SU-DHL-6 (cell line): ENCODE measurements at regions not wholly inside any gene's neighbourhood (a gene's known extent, or its start where the extent isn't known, plus 50 kb on each side); places are given as distances from the start of the nearest gene placed in this dataset.

Experiments used
- H2AFZ ChIP-seq: fragments of 200-600 bp; sonication (generic); 2 replicates; pipeline ENCODE4 v1.6.1; 2014; ENCODE audit warnings: low read depth, mild to moderate bottlenecking, moderate library complexity, mixed read lengths, antibody characterized with exemption, low read length; ENCODE audit not compliant: severe bottlenecking
- H3F3A ChIP-seq: fragments of 200-600 bp; shearing (Covaris generic); 2 replicates; pipeline ENCODE4 v1.6.0; 2016; ENCODE audit warnings: antibody characterized with exemption, mild to moderate bottlenecking; ENCODE audit not compliant: insufficient read depth
- H3K27ac ChIP-seq: fragments of 200-600 bp; sonication (generic); 2 replicates; pipeline ENCODE4 v1.5.1; 2016; ENCODE audit warnings: low read depth, mild to moderate bottlenecking, low read length, moderate library complexity, mixed read lengths
- H3K27me3 ChIP-seq: fragments of 200-600 bp; sonication (generic), shearing (Covaris generic); 2 replicates; pipeline ENCODE4 v1.6.0; 2014; ENCODE audit warnings: mild to moderate bottlenecking, low read length
- H3K36me3 ChIP-seq: fragments of 200-600 bp; sonication (generic); 2 replicates; pipeline ENCODE4 v1.6.1; 2014; ENCODE audit warnings: mild to moderate bottlenecking, low read length, mixed read lengths
- H3K4me2 ChIP-seq: fragments of 300-600, 200-600 bp; shearing (Covaris generic), sonication (generic); 2 replicates; pipeline ENCODE4 v1.6.0; 2014; ENCODE audit warnings: low read length, low read depth, mild to moderate bottlenecking; ENCODE audit not compliant: poor library complexity, severe bottlenecking
- H3K4me3 ChIP-seq: fragments of 200-600 bp; sonication (generic); 2 replicates; pipeline ENCODE4 v1.5.1; 2014; ENCODE audit warnings: antibody characterized with exemption, low read length, mild to moderate bottlenecking, mixed read lengths; ENCODE audit not compliant: insufficient read depth, poor library complexity, severe bottlenecking
- H3K79me2 ChIP-seq: fragments of 200-600 bp; sonication (generic); 2 replicates; pipeline ENCODE4 v1.6.1; 2014; ENCODE audit warnings: mild to moderate bottlenecking, low read length, moderate library complexity; ENCODE audit not compliant: insufficient read depth
- H3K9ac ChIP-seq: fragments of 200-600 bp; sonication (generic); 2 replicates; pipeline ENCODE4 v1.7.0; 2014; ENCODE audit warnings: mild to moderate bottlenecking, low read length
- H3K9me2 ChIP-seq: fragments of 200-600 bp; sonication (generic); replicated peaks from 2 replicates; pipeline ENCODE4 v1.6.1; 2014; ENCODE audit warnings: low read length; ENCODE audit not compliant: insufficient read depth
- H3K9me3 ChIP-seq: fragments of 200-600 bp; sonication (generic); 2 replicates; pipeline ENCODE4 v1.6.1; 2014; ENCODE audit warnings: low read length, mixed read lengths; ENCODE audit not compliant: insufficient read depth
- H4K20me1 ChIP-seq: fragments of 200-600 bp; sonication (generic); 2 replicates; pipeline ENCODE4 v1.6.1; 2014; ENCODE audit warnings: low read depth, mild to moderate bottlenecking, antibody characterized with exemption, low read length, moderate library complexity, mixed read lengths
- CTCF ChIP-seq: fragments of 200-600 bp; sonication (generic); IDR thresholded peaks from one replicate; pipeline ENCODE4 v1.5.1; 2017; ENCODE audit warnings: antibody characterized with exemption, mild to moderate bottlenecking, low read length, moderate library complexity; ENCODE audit not compliant: insufficient read depth, poor library complexity, severe bottlenecking
- EZH2phosphoT487 ChIP-seq: fragments of 200-600 bp; sonication (generic), shearing (Covaris generic); conservative IDR thresholded peaks from 2 replicates; pipeline ENCODE4 v1.6.1; 2018; ENCODE audit warnings: mild to moderate bottlenecking, antibody characterized with exemption, low read length, moderate library complexity, mixed read lengths

- TF ChIP-seq CTCF (no peak), EZH2phosphoT487 (no peak)
- Histone ChIP-seq H3K27ac (no peak overlapping the region), H3K4me3 (no peak overlapping the region), H3K79me2 (no peaks in the 10 kb centered on the region), H4K20me1 (no peaks in the 10 kb centered on the region), H2AFZ (no peak overlapping the region), H3K36me3 (no peaks in the 10 kb centered on the region), H3K4me2 (no peak overlapping the region), H3F3A (no peaks in the 10 kb centered on the region), H3K9me2 (no peaks in the 10 kb centered on the region), H3K9ac (no peak overlapping the region), H3K27me3 (no peaks in the 10 kb centered on the region), H3K9me3 (no peaks in the 10 kb centered on the region)
These were observed 115.7 kb downstream of the ACKR3 start for GRCh38 chr2:236685361-236685760.

- Histone ChIP-seq H3K79me2 (no peaks in the 10 kb centered on the region), H3K36me3 (no peaks in the 10 kb centered on the region), H3K9me2 (no peaks in the 10 kb centered on the region), H3K4me2 (no peak overlapping the region), H3K27ac (no peak overlapping the region), H2AFZ (no peak overlapping the region), H3K27me3 (no peaks in the 10 kb centered on the region), H3K4me3 (no peak overlapping the region), H3F3A (no peaks in the 10 kb centered on the region), H3K9ac (no peak overlapping the region), H3K9me3 (no peaks in the 10 kb centered on the region), H4K20me1 (no peaks in the 10 kb centered on the region)
- TF ChIP-seq EZH2phosphoT487 (no peak), CTCF (no peak)
These were observed 116.4 kb downstream of the ACKR3 start for GRCh38 chr2:236685979-236686520.

GRCh38 chr2:236686561-236686960 lies 116.9 kb downstream of the ACKR3 start:
- no peaks in the 10 kb centered on the region for H3F3A ChIP-seq
- H3K27ac ChIP-seq = no peak overlapping the region
- no peak overlapping the region for H3K4me3 ChIP-seq
- H4K20me1 ChIP-seq = no peaks in the 10 kb centered on the region
- H2AFZ ChIP-seq = no peak overlapping the region
- no peaks in the 10 kb centered on the region for H3K36me3 ChIP-seq
- no peak overlapping the region for H3K9ac ChIP-seq
- no peaks in the 10 kb centered on the region for H3K27me3 ChIP-seq
- no peaks in the 10 kb centered on the region for H3K9me2 ChIP-seq
- TF ChIP-seq EZH2phosphoT487 (no peak), CTCF (no peak)
- no peaks in the 10 kb centered on the region for H3K9me3 ChIP-seq
- H3K79me2 ChIP-seq = no peaks in the 10 kb centered on the region
- no peak overlapping the region for H3K4me2 ChIP-seq
